ENCODE measurements at regions not wholly inside any gene's neighbourhood (a gene's known extent, or its start where the extent isn't known, plus 50 kb on each side); places are given as distances from the start of the nearest gene placed in this dataset.

DNA sequence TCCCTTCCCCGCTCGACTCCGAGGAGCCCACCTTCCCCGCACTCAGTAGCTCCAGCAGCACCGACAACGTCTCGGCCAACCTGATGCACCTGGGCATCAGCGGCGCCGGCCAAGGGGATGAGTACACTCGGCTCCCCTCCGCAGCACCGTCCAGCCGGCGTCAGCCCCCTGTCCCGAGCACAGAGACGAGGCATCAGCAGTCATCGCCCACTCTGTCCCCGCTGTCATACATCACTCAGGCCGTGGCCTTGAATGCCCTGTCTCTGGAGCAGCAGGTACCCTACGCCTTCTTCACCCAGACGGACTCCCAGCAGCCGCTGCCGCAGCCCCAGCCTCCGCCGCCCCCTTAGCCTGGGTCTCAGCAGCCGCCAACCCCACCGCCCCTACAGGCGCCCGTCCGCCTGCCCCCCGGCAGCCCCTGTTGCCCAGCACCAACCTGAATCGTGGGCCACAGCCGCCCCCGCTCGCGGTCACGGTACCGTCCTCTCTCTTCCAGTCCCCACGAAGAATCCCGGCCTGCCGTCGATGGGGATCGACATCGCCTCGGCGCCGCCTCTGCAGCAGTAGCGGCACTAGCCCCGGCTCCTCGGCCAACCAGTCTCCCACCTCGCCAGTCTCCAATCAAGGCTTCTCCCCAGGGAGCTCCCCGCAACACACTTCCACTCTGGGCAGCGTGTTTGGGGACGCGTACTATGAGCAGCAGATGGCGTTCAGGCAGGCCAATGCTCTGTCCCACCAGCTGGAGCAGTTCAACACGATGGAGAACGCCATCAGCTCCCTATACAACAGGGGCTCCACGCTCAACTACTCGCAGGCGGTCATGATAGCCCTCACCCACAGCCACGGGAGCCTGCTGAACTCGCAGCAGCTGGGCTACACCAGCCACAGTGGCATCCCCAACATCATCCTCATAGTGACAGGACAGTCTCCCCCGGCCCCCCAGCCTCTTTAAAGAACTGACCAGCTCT, 1195.9 kb upstream of the CHAC2 start:
- intact Hi-C loops (cut with DNase I): no loop called here
- no peak overlapping the region for H3K27ac ChIP-seq
- TF ChIP-seq POLR2A (IDR thresholded peaks at IDR 0.05): no peak
- TF ChIP-seq EP300 (IDR thresholded peaks at IDR 0.05): no peak
- TF ChIP-seq, protein P1, sequence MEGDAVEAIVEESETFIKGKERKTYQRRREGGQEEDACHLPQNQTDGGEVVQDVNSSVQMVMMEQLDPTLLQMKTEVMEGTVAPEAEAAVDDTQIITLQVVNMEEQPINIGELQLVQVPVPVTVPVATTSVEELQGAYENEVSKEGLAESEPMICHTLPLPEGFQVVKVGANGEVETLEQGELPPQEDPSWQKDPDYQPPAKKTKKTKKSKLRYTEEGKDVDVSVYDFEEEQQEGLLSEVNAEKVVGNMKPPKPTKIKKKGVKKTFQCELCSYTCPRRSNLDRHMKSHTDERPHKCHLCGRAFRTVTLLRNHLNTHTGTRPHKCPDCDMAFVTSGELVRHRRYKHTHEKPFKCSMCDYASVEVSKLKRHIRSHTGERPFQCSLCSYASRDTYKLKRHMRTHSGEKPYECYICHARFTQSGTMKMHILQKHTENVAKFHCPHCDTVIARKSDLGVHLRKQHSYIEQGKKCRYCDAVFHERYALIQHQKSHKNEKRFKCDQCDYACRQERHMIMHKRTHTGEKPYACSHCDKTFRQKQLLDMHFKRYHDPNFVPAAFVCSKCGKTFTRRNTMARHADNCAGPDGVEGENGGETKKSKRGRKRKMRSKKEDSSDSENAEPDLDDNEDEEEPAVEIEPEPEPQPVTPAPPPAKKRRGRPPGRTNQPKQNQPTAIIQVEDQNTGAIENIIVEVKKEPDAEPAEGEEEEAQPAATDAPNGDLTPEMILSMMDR (IDR thresholded peaks at IDR 0.05): no peak
- H3K36me3 ChIP-seq: no peaks in the 10 kb centered on the region
- DNase-seq: no peak
- WGBS, 3 donors: 97 to 98% (median 97%) methylated on average over 62 to 65 of the region's 65 CpGs
- no peaks in the 10 kb centered on the region for H3K4me1 ChIP-seq (ENCODE audit: insufficient read depth)
- no peak overlapping the region for H3K4me3 ChIP-seq
- H3K9me3 ChIP-seq: no peaks in the 10 kb centered on the region
- no peaks in the 10 kb centered on the region for H3K27me3 ChIP-seq

DNA sequence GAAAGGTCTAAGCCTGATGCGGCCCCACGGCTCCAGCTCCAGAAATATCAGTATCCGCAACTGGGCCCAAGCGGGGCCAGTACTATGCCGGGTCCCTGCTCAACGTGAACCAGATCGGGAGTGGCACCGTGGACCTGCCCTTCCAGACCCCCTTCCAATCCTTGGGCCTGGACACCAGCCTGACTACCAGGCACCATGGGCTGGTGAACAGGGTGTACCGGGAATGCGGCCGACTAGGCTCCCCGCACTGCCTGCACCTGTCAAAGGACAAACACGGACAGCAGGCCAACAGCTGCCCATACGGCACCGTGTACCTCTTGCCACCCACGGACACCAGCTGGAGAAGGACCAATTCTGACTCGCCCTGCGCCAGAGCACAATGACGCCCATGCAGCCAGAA, 1196.9 kb upstream of the CHAC2 start:
- H3K9me3 ChIP-seq: no peaks in the 10 kb centered on the region
- TF ChIP-seq EP300 (IDR thresholded peaks at IDR 0.05) (no peak), POLR2A (IDR thresholded peaks at IDR 0.05) (no peak)
- TF ChIP-seq, protein P1 (IDR thresholded peaks at IDR 0.05): no peak
- no peaks in the 10 kb centered on the region for H3K27me3 ChIP-seq
- WGBS, 3 donors: 96 to 97% (median 97%) methylated on average over 17 to 19 of the region's 19 CpGs
- H3K4me1 ChIP-seq (ENCODE audit: insufficient read depth): no peaks in the 10 kb centered on the region
- H3K36me3 ChIP-seq: no peaks in the 10 kb centered on the region
- intact Hi-C loops (cut with DNase I): no loop called here
- H3K27ac ChIP-seq: no peak overlapping the region
- no peak for DNase-seq
- no peak overlapping the region for H3K4me3 ChIP-seq

DNA sequence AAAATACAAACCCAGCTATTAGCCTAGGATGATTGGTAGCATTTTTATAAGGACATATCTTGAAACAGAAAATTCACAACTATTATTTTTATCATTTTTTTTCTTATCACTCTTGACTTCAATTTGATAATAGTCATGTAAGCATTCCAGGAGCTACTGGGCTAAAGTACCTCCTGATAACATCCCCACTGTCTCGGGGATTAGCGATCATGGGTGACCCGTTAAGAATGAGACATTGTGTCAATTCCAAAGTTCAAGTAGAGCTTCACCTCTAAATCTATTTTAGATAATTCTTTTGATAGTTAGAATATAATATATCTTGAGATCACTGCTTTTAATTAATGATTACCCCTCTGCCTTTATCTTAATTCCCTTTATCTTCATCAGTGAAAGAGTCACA, 1204.5 kb upstream of the CHAC2 start:
- Histone ChIP-seq H3K4me3 (no peak overlapping the region), H3K9me3 (no peaks in the 10 kb centered on the region), H3K4me1 (ENCODE audit: insufficient read depth) (no peaks in the 10 kb centered on the region), H3K36me3 (no peaks in the 10 kb centered on the region), H3K27me3 (no peaks in the 10 kb centered on the region), H3K27ac (no peak overlapping the region)
- intact Hi-C loops (cut with DNase I): no loop called here
- TF ChIP-seq, protein P1 (IDR thresholded peaks at IDR 0.05): no peak
- TF ChIP-seq EP300 (IDR thresholded peaks at IDR 0.05) (no peak), POLR2A (IDR thresholded peaks at IDR 0.05) (no peak)
- no peak for DNase-seq
- WGBS, 3 donors: 51 to 56% (median 55%) methylated on average over 3 of the region's 3 CpGs

DNA sequence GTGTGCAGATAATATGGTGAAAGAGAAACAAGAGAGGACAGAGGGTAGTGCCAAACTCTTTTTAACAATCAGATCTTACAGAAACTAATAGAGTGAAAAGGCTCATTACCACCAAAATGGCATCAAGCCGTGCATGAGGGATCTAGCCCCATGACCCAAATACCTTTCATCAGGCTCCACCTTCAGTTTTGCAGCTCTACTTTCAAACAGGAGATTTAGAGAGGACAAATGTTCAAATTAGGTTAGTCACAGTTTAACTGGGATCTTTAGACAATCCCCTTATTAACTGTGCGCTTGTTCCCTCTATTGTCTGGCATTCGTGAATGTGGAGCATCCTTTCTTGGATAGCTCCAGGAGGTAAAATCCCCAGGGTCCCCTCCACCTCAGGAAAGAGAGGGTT, 1209.3 kb upstream of the CHAC2 start:
- intact Hi-C loops (cut with DNase I): loop anchor here in 1 of 4 donors (1.0 kb wide), 1 partner anchor 36 kb away; no protein-coding TSS in a partner anchor
- Histone ChIP-seq H3K4me1 (ENCODE audit: insufficient read depth) (no peaks in the 10 kb centered on the region), H3K36me3 (no peaks in the 10 kb centered on the region), H3K9me3 (no peaks in the 10 kb centered on the region), H3K27ac (no peak overlapping the region), H3K4me3 (no peak overlapping the region), H3K27me3 (no peaks in the 10 kb centered on the region)
- DNase-seq: no peak
- TF ChIP-seq, protein P1 (IDR thresholded peaks at IDR 0.05): no peak
- no peak for TF ChIP-seq POLR2A (IDR thresholded peaks at IDR 0.05)
- no peak for TF ChIP-seq EP300 (IDR thresholded peaks at IDR 0.05)
- WGBS, 3 donors: 84 to 96% (median 90%) methylated on average over 3 of the region's 3 CpGs
